Stomach (tissue), 4 donors: ENCODE measurements at regions not wholly inside any gene's neighbourhood (a gene's known extent, or its start where the extent isn't known, plus 50 kb on each side); places are given as distances from the start of the nearest gene placed in this dataset.

Source experiments
- POLR2A ChIP-seq, 4 donors: fragments of 450-650 bp; IDR thresholded peaks; one replicate each; pipeline ENCODE4 v1.6.1; 2016; ENCODE audit warnings: antibody characterized with exemption in 4 of 4, control low read depth in 2 of 4, mild to moderate bottlenecking in 1 of 4, moderate library complexity in 1 of 4
- TF ChIP-seq, protein P1 (sequence below), 7 experiments: fragments of 450-650 bp in 4 of 7; fragments of 200-600 bp in 3 of 7; sonication (generic) in 3 of 7; IDR thresholded peaks; one replicate each; pipeline ENCODE4 v1.5.1; 2016 to 2019; ENCODE audit warnings: antibody characterized with exemption in 7 of 7, control low read depth in 2 of 7, mild to moderate bottlenecking in 1 of 7

GRCh38 chr16:25311039-25311438 lies 53.4 kb upstream of the ZKSCAN2 start:
- TF ChIP-seq, protein P1, sequence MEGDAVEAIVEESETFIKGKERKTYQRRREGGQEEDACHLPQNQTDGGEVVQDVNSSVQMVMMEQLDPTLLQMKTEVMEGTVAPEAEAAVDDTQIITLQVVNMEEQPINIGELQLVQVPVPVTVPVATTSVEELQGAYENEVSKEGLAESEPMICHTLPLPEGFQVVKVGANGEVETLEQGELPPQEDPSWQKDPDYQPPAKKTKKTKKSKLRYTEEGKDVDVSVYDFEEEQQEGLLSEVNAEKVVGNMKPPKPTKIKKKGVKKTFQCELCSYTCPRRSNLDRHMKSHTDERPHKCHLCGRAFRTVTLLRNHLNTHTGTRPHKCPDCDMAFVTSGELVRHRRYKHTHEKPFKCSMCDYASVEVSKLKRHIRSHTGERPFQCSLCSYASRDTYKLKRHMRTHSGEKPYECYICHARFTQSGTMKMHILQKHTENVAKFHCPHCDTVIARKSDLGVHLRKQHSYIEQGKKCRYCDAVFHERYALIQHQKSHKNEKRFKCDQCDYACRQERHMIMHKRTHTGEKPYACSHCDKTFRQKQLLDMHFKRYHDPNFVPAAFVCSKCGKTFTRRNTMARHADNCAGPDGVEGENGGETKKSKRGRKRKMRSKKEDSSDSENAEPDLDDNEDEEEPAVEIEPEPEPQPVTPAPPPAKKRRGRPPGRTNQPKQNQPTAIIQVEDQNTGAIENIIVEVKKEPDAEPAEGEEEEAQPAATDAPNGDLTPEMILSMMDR (IDR thresholded peaks at IDR 0.05): no peak
- TF ChIP-seq POLR2A (IDR thresholded peaks at IDR 0.05): no peak
